GM18520 (cell line): ENCODE measurements at regions not wholly inside any gene's neighbourhood (a gene's known extent, or its start where the extent isn't known, plus 50 kb on each side); places are given as distances from the start of the nearest gene placed in this dataset.
"Not testable (repeated sequence)": the region's sequence is repeated elsewhere in the genome, so short reads cannot be mapped to it uniquely, and the experiment has no call there.

Source experiments
- ATAC-seq: cut with Tn5 transposase; IDR thresholded peaks from one replicate; pipeline ENCODE4 v1.9.1; 2021; ENCODE audit not compliant: unreplicated experiment

DNA sequence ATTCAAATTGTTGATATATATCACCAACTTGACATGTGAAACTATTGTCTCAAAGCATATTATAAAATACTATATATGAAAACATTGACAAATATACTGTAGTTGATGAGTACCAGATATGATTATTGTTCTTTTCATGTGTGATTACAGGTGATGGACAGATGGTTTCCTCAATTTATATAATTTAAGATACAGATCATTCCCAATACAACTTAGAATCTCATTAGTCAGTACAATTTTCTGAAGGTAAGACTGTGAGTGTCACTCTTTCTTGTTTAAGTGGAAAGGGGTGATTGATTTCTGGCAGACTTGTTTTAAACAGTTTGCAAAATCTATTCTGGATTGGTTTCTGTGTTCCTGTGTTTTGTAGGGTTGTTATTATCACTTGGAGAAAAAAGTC lies 498.8 kb downstream of the IRS2 start:
- ATAC-seq, result no peak

GRCh38 chr13:109285586-109285985 lies 500.8 kb downstream of the IRS2 start:
- no peak for ATAC-seq

- no peak for ATAC-seq
Observed at GRCh38 chr13:109281903-109282635, 504.3 kb downstream of the IRS2 start.

DNA sequence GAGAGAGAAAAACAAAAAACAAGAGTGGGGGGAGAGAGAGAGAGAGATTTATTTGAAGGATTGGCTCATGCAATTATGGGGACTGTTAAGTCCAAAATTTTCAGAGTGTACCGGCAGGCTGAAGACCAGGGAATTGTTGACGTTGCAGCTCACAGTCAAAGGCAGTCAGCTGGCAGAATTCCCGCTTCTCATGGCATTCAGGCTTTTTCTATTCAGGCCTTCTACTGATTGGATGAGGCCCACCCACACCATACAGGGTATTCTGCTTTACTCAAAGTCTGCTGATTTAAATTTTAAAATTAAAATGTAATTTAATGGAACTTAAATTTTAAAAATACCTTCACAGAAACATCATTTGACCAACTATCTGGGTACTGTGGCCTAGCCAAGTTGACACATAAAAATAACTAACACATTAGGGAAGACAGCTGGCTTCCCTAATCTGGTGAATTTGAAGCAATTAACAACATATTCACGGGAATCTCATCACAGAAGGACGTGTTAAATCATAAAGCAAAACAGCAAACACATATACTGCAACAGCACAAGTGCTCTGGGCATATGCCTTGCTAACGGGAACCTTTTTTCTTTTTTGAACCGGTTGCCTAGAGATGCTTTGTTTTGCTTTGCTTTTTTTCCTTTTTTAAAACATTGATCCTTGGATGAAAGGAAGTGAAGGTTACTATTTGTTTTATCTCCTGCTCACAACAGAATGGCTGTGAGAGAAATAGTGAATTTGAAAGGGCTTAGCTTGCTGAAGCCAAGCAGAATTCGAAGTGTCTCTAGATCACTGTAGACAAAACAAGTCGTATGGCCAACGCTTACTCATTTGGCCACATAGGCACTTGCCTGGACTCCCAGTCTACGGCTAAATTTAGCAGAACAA lies 505.1 kb downstream of the IRS2 start:
- ATAC-seq, result no peak

DNA sequence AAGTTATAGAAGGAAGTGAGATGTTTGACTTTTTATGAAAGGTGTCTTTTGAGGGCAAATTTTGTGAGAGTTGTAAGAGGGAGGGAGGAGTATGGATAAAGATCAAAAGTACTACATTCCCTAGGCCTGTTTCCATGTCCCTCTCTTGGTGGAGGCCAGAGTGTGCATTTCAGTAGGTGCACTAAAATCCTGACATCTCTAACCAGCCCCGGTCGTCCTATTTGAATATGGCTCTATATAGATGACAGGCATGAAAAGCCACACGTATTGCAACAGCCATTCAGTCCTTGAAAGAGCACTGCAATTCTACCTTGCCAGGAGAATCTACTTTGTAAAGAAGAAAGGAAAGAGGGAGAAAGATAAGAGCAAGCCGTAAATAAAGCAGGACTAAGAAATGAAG lies 510.1 kb downstream of the IRS2 start:
- no peak for ATAC-seq

DNA sequence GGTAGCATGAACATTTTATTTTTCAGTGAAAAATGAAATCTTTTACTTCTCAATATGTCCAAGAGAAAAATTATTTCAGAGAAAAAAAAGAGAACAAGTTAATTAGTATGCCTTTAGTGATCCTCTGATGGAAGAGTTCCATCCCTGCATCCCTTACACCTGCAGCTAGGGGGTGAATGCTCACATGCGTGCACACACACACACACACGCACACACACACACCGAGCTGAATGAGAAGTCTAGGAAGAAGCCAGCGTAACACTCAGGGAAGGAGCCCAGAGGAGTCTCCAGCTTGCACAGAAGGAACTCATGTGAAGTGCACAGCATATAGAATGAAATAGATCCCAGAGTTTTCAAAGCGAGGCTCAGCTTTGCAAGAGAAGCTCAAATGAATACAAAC lies 510.5 kb downstream of the IRS2 start:
- ATAC-seq, result no peak

GRCh38 chr13:109275139-109275745 lies 511.1 kb downstream of the IRS2 start:
- ATAC-seq, result no peak

GRCh38 chr13:109274188-109274821 lies 512.1 kb downstream of the IRS2 start:
- no peak for ATAC-seq

- no peak for ATAC-seq
Observed at GRCh38 chr13:109273326-109273751, 513.0 kb downstream of the IRS2 start.

GRCh38 chr13:109272595-109273325 lies 513.6 kb downstream of the IRS2 start:
- no peak for ATAC-seq

DNA sequence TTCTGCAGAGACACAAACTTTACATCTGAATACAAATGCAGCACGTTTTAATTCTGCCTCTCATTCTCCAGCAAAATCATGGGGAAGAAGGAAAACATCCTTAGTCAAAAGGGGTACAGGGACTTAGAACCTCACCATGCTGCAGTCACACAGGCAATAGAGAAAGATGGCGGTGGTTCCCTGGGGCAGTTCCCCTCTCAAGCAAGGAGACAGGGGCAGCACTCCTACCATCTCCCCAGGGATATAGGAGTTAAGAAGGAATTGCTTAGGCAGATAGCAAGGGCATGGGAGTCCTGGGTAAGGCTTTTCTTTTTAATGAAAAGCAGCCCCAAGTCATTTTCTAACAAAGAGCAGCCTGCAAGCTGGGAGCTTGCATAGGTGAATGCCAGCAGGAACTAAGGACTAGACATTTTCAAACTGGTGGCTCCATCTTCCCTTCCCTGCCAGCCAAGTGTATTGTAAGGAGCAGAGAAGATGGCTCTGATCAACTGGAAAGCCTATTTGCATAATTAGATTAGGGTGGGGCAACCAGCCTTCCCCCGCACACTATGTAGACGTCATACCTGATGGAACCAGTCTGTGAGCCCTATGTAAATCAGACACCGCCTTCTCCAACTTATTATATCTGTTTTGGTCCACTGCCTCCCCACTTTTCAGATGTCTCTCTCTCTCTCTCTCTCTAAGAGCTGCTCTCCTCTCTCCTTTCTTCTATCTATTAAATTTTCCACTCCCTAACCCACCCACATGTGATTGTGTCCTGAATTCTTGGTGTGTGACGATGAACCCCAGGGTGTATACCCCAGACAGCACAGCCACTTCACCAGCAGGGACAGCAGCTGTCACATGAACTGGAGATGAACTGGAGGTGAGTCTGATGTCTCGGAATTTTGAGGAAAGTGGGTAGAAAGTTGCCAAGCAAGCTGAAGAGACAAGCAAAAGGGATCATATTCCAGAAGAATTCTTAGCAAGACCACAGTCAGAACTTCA lies 514.5 kb downstream of the IRS2 start:
- ATAC-seq, result no peak

GRCh38 chr13:109271061-109271460 lies 515.3 kb downstream of the IRS2 start:
- no peak for ATAC-seq

- ATAC-seq, result not testable (repeated sequence)
Observed at GRCh38 chr13:109269381-109269780, 517.0 kb downstream of the IRS2 start.

GRCh38 chr13:109268492-109268891 lies 517.9 kb downstream of the IRS2 start:
- ATAC-seq, result not testable (repeated sequence)

GRCh38 chr13:109267400-109267799 lies 519.0 kb downstream of the IRS2 start:
- not testable (repeated sequence) for ATAC-seq

GRCh38 chr13:109265438-109265742 lies 521.0 kb downstream of the IRS2 start:
- not testable (repeated sequence) for ATAC-seq

- not testable (repeated sequence) for ATAC-seq
Observed at GRCh38 chr13:109264603-109265437, 521.6 kb downstream of the IRS2 start.

DNA sequence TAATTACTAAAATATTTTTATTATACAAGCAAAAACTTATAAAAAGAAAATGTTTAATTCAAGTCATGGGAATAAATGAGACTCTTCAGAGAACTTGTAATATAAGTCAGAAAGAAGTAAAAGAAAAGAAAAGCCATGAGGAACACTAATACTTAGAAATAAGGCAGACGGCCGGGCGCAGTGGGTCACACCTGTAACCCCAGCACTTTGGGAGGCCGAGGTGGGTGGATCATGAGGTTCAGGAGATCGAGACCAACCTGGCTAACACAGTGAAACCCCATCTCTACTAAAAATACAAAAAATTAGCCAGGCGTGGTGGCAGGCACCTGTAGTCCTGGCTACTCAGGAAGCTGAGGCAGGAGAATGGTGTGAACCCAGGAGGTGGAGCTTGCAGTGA lies 528.6 kb downstream of the IRS2 start:
- ATAC-seq, result not testable (repeated sequence)
